Right lobe of liver (tissue), 4 donors: ENCODE measurements at regions not wholly inside any gene's neighbourhood (a gene's known extent, or its start where the extent isn't known, plus 50 kb on each side); places are given as distances from the start of the nearest gene placed in this dataset.

Experiments
- CTCF ChIP-seq, 4 donors: fragments of 200-600 bp in 3 of 4; fragments of 450-650 bp in 1 of 4; IDR thresholded peaks; one replicate each; pipeline versions ENCODE4 v1.5.1 to v1.8.0; 2016 to 2022; ENCODE audit warnings: antibody characterized with exemption in 4 of 4, mild to moderate bottlenecking in 2 of 4
- POLR2A ChIP-seq: fragments of 450-650 bp; IDR thresholded peaks from one replicate; pipeline ENCODE4 v1.6.1; 2017; ENCODE audit warnings: antibody characterized with exemption, mild to moderate bottlenecking
- donor health status: DM: no; HTN: no; CAD: no.
- donor health status: DM: no; HTN: no; CAD: no.
- donor health status: DM: no; HTN: yes; CAD: no.

GRCh38 chr4:123176605-123177004 is 220.0 kb upstream of the SPRY1 start:
- TF ChIP-seq CTCF (IDR thresholded peaks at IDR 0.05) (no peak), POLR2A (no peak)
